Prostate gland (tissue), 2 donors: ENCODE measurements at regions not wholly inside any gene's neighbourhood (a gene's known extent, or its start where the extent isn't known, plus 50 kb on each side); places are given as distances from the start of the nearest gene placed in this dataset.

Experiments
- CTCF ChIP-seq, 4 experiments: fragments of 200-600 bp in 2 of 4; fragments of 450-650 bp in 2 of 4; sonication (generic) in 2 of 4; IDR thresholded peaks; 1 replicate in 3 of 4; 2 replicates in 1 of 4; pipeline ENCODE4 v1.5.1; 2016 to 2019; ENCODE audit warnings: antibody characterized with exemption in 4 of 4, mild to moderate bottlenecking in 2 of 4, moderate library complexity in 2 of 4
- POLR2A ChIP-seq: fragments of 450-650 bp; IDR thresholded peaks from one replicate; pipeline ENCODE4 v1.6.1; 2016; ENCODE audit warnings: antibody characterized with exemption, mild to moderate bottlenecking
- POLR2AphosphoS5 ChIP-seq: sonication (generic); formaldehyde crosslinking; IDR thresholded peaks from one replicate; pipeline ENCODE4 v1.6.1; 2017; ENCODE audit warnings: antibody characterized with exemption

- TF ChIP-seq CTCF (IDR thresholded peaks at IDR 0.05) (no peak), POLR2A (no peak), POLR2AphosphoS5 (no peak)
These were observed 376.3 kb downstream of the PIK3R1 start for GRCh38 chr5:68591850-68592249.
